HG02885 (cell line): ENCODE measurements at regions not wholly inside any gene's neighbourhood (a gene's known extent, or its start where the extent isn't known, plus 50 kb on each side); places are given as distances from the start of the nearest gene placed in this dataset.

ENCODE experiments used
- ATAC-seq: cut with Tn5 transposase; IDR thresholded peaks from one replicate; pipeline ENCODE4 v1.9.1; 2021; ENCODE audit warnings: mild to moderate bottlenecking; ENCODE audit not compliant: unreplicated experiment, poor library complexity

GRCh38 chr18:31246460-31246859 is 71.5 kb upstream of the DSG1 start:
- ATAC-seq, result peak; percentile 37

GRCh38 chr18:31247574-31248199 is 70.3 kb upstream of the DSG1 start:
- no peak for ATAC-seq

DNA sequence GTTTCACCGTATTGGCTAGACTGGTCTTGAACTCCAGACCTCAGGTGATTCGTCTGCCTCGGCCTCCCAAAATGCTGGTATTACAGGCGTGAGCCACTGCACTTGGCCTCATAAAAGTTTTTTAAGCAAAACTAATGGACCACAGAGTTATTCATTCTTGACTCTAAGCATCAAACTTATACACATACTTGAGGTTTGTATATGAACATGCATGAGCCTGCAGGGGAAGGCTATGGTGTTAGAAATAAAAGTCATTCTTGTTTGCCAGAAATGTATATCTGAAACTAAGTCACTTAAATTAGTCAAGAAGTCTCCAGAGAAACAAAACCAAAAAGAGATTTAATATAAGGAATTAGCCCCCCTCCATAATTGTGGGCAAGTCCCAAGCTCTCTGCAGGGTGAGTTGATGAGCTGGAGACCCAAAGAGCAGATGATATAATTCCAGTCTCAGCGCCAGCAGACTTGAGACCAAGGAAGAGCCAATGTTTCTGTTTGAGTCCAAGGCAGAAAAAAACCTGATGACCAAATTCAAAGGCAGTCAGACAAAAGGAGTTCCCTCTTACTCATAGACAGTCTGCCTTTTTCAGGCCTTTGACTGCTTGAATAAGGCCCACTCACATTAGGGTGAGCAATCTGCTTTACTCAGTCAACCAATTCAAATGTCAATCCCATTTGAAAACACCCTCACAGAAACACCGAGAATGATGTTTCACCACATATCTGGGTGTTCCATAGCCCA is 69.0 kb upstream of the DSG1 start:
- ATAC-seq, result no peak

DNA sequence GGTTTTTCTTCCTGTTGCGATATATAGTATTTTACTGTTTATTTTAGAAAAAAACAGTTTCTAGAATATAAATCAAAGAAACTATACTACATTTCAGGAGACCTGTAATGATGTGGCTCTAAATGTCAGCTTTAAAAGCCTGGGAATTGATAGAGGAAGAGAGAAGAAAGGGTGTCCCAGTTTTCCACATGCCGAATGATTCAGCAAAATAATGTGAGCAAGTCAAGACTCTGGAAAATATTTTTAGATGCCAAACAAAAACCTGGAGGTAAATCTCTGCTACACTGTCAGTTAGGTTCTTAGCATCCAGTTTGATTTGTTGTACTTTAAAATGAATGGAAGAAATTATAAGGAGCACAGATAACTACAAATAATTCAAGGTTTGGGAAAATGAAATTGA is 67.1 kb upstream of the DSG1 start:
- no peak for ATAC-seq

- peak; percentile 70 for ATAC-seq
Measured at GRCh38 chr18:31252522-31252921, 65.4 kb upstream of the DSG1 start.

DNA sequence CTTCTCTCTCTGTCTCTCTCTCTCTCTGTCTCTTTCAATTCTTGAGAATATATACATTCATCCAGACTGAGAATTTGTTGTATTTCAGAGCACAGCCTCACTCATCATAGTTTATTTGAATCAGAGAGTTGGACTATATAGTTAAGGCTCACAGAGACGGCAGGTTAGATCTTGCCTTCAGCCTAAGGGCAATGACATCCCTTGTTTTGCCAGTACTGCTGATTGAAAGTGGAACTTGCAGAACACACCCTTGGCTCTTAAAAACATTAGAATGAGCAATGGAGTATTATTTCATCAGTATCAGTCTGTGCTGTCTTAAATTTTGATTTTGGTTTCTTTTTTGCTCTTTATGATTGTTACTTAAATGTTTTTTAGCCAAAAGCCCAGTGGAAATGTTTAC is 62.0 kb upstream of the DSG1 start:
- ATAC-seq, result no peak

DNA sequence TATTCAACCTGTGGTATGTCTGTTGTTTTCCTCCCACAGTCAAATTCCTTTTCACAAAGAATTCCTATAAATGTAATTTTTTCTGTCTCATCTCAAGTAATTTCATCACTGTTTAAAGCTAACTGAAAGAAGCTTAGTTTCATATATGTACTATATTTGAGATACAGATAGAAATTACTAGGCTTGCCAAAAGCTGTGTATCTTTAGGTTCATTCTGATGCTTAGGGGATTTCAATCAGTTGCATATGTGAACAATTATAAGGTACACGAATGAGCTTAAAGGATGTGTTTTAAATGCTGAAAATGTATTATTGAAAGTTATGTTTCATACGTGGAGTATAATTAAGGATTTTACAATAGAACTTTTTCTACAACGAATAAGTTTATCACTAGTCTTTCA is 59.2 kb upstream of the DSG1 start:
- ATAC-seq, result peak; percentile 52

DNA sequence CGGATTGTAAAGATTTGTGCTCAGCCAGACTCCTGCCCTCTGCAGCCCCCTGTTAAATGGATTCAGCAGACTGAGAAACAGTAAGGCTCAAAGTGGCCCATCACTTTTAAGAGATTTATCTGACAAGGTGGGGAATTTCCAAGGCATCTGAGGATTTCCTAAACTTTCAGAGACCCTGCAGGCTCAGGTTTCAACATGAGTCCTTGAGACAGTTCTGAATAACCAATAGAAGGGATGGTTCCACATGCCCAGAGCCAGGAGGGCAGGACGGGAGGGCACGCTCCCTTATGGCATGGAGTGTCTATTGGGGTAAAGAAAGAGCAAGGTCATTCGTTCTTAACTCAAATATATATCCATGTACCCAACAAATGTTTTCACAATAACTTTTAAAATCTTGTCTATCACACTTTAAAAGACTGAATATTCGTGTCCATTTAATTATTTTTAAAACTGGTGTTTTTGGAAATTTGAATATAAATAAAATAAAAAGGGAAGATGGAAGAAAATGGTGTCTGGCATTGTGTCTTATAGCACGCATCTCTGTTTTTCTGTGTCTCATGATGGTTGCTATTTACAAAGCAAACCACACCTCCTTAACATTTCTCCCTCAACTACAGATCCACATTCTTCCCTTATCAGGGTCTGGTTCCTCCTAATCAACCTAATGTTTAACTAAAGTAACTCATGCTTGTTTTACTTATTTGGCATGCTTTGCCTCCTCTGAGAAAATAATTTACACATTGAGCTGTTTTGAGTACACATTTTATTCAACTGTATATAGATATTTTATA is 56.0 kb upstream of the DSG1 start:
- ATAC-seq, result no peak

DNA sequence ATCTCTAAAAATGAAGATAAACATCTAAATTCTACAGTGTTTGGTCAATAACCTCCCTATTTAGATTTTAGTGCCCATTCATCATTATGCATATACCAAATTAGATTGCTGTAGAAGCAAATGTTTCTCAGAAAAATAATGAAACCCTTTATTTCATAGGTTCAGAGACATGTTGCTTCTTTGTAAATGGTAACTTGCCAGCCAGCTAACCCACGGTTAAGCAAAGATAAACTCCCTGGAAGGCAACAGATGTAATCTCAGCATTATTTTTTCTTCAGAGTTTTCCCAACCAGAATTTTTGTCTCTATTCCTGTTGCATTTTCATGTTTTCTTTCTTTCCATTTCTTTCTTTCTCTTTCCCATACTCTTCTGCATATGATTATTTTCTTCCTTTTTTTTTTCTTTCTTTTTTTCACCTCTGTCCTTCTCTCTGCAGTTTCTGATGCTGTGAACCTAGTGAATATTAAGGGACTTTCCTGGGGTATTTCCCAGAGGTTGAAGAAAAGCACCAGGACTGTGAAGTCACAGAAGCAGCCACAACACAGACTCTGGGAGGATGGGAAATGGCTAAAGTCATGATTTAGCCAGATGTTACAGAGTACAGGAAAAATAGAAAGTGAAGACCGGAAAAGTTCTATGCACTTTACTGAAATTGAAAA is 50.0 kb upstream of the DSG1 start:
- ATAC-seq, result peak; percentile 74
